ENCODE measurements at regions not wholly inside any gene's neighbourhood (a gene's known extent, or its start where the extent isn't known, plus 50 kb on each side); places are given as distances from the start of the nearest gene placed in this dataset.

GRCh38 chr3:134710313-134710680 is 59.5 kb upstream of the KY start:
- Histone ChIP-seq H3K9ac (ENCODE audit: insufficient read depth in 1 of 2, low read depth in 2 of 2, low read length in 2 of 2) (no peak overlapping the region), H3K9me3 (replicated peaks; ENCODE audit: control insufficient read depth, insufficient read depth, low read depth, low read length) (no peaks in the 10 kb centered on the region), H3K4me3 (no peak overlapping the region), H3K27ac (ENCODE audit: extremely low read depth, low read depth, low read length) (no peak overlapping the region), H2AFZ (ENCODE audit: low read depth, low read length) (no peak overlapping the region), H4K20me1 (replicated peaks; ENCODE audit: control insufficient read depth, insufficient read depth, low read length) (no peaks in the 10 kb centered on the region), H3K36me3 (ENCODE audit: control insufficient read depth, insufficient read depth, low read length) (no peaks in the 10 kb centered on the region), H3K9me1 (ENCODE audit: control insufficient read depth, insufficient read depth, low read length) (no peaks in the 10 kb centered on the region), H3K4me1 (replicated peaks in 1 of 2; ENCODE audit: control insufficient read depth in 2 of 2, insufficient read depth in 2 of 2, low read length in 2 of 2) (no peaks in the 10 kb centered on the region), H3K4me2 (ENCODE audit: insufficient read depth, low read length) (no peak overlapping the region), H3K27me3 (ENCODE audit: control insufficient read depth in 2 of 2, insufficient read depth in 2 of 2, low read length in 2 of 2) (no peaks in the 10 kb centered on the region), H3K79me2 (ENCODE audit: control insufficient read depth, insufficient read depth, low read length) (no peaks in the 10 kb centered on the region)
- DNase-seq (ENCODE audit: extremely low read depth in 1 of 4, low spot score in 3 of 4) (no peak), FAIRE-seq (no peak), ATAC-seq (no peak)
- no peak for TF ChIP-seq NCOA6 (IDR thresholded peaks at IDR 0.05)
- TF ChIP-seq SRSF7 (optimal IDR thresholded peaks at IDR 0.05; ENCODE audit: low read depth, low read length), result no peak
- TF ChIP-seq HNRNPLL (IDR thresholded peaks at IDR 0.05; ENCODE audit: low read depth, low read length, poor library complexity, severe bottlenecking), result no peak
- no peak for TF ChIP-seq FOXJ3 (CRISPR knock-in tag; IDR thresholded peaks at IDR 0.05)
- no peak for TF ChIP-seq TFE3 (CRISPR knock-in tag; IDR thresholded peaks at IDR 0.05)
- no peak for TF ChIP-seq GATAD2A (IDR thresholded peaks at IDR 0.05)
- no peak for TF ChIP-seq WHSC1 (IDR thresholded peaks at IDR 0.05; ENCODE audit: low read length)
- TF ChIP-seq YBX1 (IDR thresholded peaks at IDR 0.05), result no peak
- TF ChIP-seq ESRRB (CRISPR knock-in tag; IDR thresholded peaks at IDR 0.05; ENCODE audit: borderline replicate concordance), result no peak
- TF ChIP-seq PPARD (CRISPR knock-in tag; IDR thresholded peaks at IDR 0.05), result no peak
- TF ChIP-seq CBFB (CRISPR knock-in tag; IDR thresholded peaks at IDR 0.05), result no peak
- no peak for TF ChIP-seq ZBTB11 (CRISPR knock-in tag; IDR thresholded peaks at IDR 0.05)
- no peak for TF ChIP-seq IRF2 (CRISPR knock-in tag; IDR thresholded peaks at IDR 0.05)
- TF ChIP-seq PML (IDR thresholded peaks at IDR 0.05; ENCODE audit: low read length), result no peak
- no peak for TF ChIP-seq ZFPM2 (CRISPR knock-in tag; IDR thresholded peaks at IDR 0.05)
- TF ChIP-seq GABPB2 (CRISPR knock-in tag; conservative IDR thresholded peaks at IDR 0.05), result no peak
- WGBS (ENCODE audit: insufficient coverage, low coverage, missing lambda C conversion rate), result 5% methylated on average over 4 of the region's 6 CpGs
- ChIA-PET POLR2A (no interaction called here), CTCF (ENCODE audit: low intra/inter-chr PET ratio) (no interaction called here)
- intact Hi-C loops (cut with micrococcal nuclease), result no loop called here
- no TSS peak for BruUV-seq (replicated peaks)
- in situ Hi-C loops (cut with MboI), result no loop called here
